Transverse colon (tissue), 4 donors: ENCODE measurements at regions not wholly inside any gene's neighbourhood (a gene's known extent, or its start where the extent isn't known, plus 50 kb on each side); places are given as distances from the start of the nearest gene placed in this dataset.

Experiments
- DNase-seq: peaks from one replicate; pipeline ENCODE4 v3.0.0-alpha.2; 2019
- H3K27ac ChIP-seq, 4 donors: fragments of 200-600 bp; sonication (generic); 2 replicates each; pipeline ENCODE4 v1.5.1; 2016 to 2018; ENCODE audit warnings: inconsistent platforms in 4 of 4
- H3K27me3 ChIP-seq: fragments of 200-600 bp; sonication (generic); 2 replicates; pipeline ENCODE4 v1.5.1; 2017; ENCODE audit warnings: inconsistent platforms
- H3K36me3 ChIP-seq, 4 donors: fragments of 200-600 bp; sonication (generic); 2 replicates each; pipeline ENCODE4 v1.5.1; 2017 to 2019; ENCODE audit warnings: inconsistent platforms in 4 of 4
- H3K4me1 ChIP-seq, 4 donors: fragments of 200-600 bp; sonication (generic); 2 replicates each; pipeline ENCODE4 v1.5.1; 2017 to 2020; ENCODE audit warnings: inconsistent platforms in 4 of 4
- H3K4me3 ChIP-seq, 4 donors: fragments of 200-600 bp; sonication (generic); 1 replicate in 1 of 4; 2 replicates in 3 of 4; pipeline versions ENCODE4 v1.5.1 to v1.6.1; 2017 to 2019; ENCODE audit warnings: inconsistent platforms in 4 of 4
- H3K9me3 ChIP-seq, 2 donors: fragments of 200-600 bp; sonication (generic); 2 replicates each; pipeline ENCODE4 v1.5.1; 2017 to 2019; ENCODE audit warnings: inconsistent platforms in 2 of 2
- CTCF ChIP-seq, 5 experiments: fragments of 200-600 bp in 3 of 5; fragments of 450-650 bp in 2 of 5; sonication (generic) in 3 of 5; IDR thresholded peaks; 1 replicate in 2 of 5; 2 replicates in 3 of 5; pipeline ENCODE4 v1.5.1; 2016 to 2017; ENCODE audit warnings: antibody characterized with exemption in 5 of 5, inconsistent platforms in 3 of 5, mild to moderate bottlenecking in 2 of 5, moderate library complexity in 1 of 5
- EP300 ChIP-seq: sonication (generic); formaldehyde crosslinking; IDR thresholded peaks from one replicate; pipeline ENCODE4 v1.6.1; 2017; ENCODE audit warnings: antibody characterized with exemption, low read depth
- POLR2A ChIP-seq: fragments of 450-650 bp; IDR thresholded peaks from one replicate; pipeline ENCODE4 v1.6.1; 2016; ENCODE audit warnings: antibody characterized with exemption, mild to moderate bottlenecking, moderate library complexity
- POLR2AphosphoS5 ChIP-seq, 3 donors: sonication (generic); formaldehyde crosslinking; IDR thresholded peaks; one replicate each; pipeline ENCODE4 v1.6.1; 2016; ENCODE audit warnings: antibody characterized with exemption in 3 of 3
- WGBS, 2 donors: methylation state at CpG; one replicate each; pipeline ENCODE4 v1.1.5; 2018; ENCODE audit warnings: low coverage in 1 of 2; 5-methylcytosine and 5-hydroxymethylcytosine counted together
- in situ Hi-C, 4 donors: fragments of 200-750 bp; cut with MboI; loops; one replicate each; pipeline versions ENCODE4 v1.15.0 to v1.15.1; 2017; ENCODE audit warnings: low sequenced_read_pairs in 3 of 4, low pct_ligation_motif_present in 1 of 4, low pct_unique_long_range_greater_than_20kb in 1 of 4
- intact Hi-C: fragments of 100-400 bp; cut with DNase I; formaldehyde crosslinking; loops from one replicate; pipeline ENCODE4 v1.15.1; 2023; ENCODE audit warnings: low total_unique reads

GRCh38 chr5:15220642-15221173 lies 279.3 kb upstream of the FBXL7 start:
- no peak overlapping the region for H3K4me3 ChIP-seq
- DNase-seq: no peak
- in situ Hi-C loops: no loop called here

GRCh38 chr5:15215056-15215455 lies 284.9 kb upstream of the FBXL7 start:
- H3K27me3 ChIP-seq: no peaks in the 10 kb centered on the region
- H3K4me3 ChIP-seq: no peak overlapping the region
- no peak for DNase-seq
- H3K27ac ChIP-seq: no peak overlapping the region
- intact Hi-C loops: no loop called here
- H3K9me3 ChIP-seq: no peaks in the 10 kb centered on the region
- H3K36me3 ChIP-seq: no peaks in the 10 kb centered on the region
- in situ Hi-C loops: no loop called here
- H3K4me1 ChIP-seq: no peaks in the 10 kb centered on the region
- WGBS, 2 donors: 62% methylated on average over 2 of the region's 2 CpGs
- TF ChIP-seq EP300: no peak
- TF ChIP-seq CTCF (IDR thresholded peaks at IDR 0.05): no peak
- TF ChIP-seq POLR2AphosphoS5 (IDR thresholded peaks at IDR 0.05): no peak
- no peak for TF ChIP-seq POLR2A

More at GRCh38 chr5:15220642-15221173, 279.3 kb upstream of the FBXL7 start:
- no peaks in the 10 kb centered on the region for H3K4me1 ChIP-seq
- intact Hi-C loops: no loop called here
- TF ChIP-seq POLR2A: no peak
- no peak for TF ChIP-seq CTCF (IDR thresholded peaks at IDR 0.05)
- TF ChIP-seq POLR2AphosphoS5 (IDR thresholded peaks at IDR 0.05): no peak
- TF ChIP-seq EP300: no peak
- 87 to 89% methylated on average over 5 of the region's 5 CpGs for WGBS, 2 donors
- no peaks in the 10 kb centered on the region for H3K9me3 ChIP-seq
- no peaks in the 10 kb centered on the region for H3K27me3 ChIP-seq
- no peaks in the 10 kb centered on the region for H3K36me3 ChIP-seq
- H3K27ac ChIP-seq: no peak overlapping the region

GRCh38 chr5:15214010-15214409 lies 286.0 kb upstream of the FBXL7 start:
- in situ Hi-C loops: no loop called here
- 93 to 98% methylated on average over 1 of the region's 1 CpG for WGBS, 2 donors
- H3K4me1 ChIP-seq: no peaks in the 10 kb centered on the region
- no peaks in the 10 kb centered on the region for H3K9me3 ChIP-seq
- no peak for DNase-seq
- H3K27me3 ChIP-seq: no peaks in the 10 kb centered on the region
- TF ChIP-seq POLR2AphosphoS5 (IDR thresholded peaks at IDR 0.05) (no peak), POLR2A (no peak), EP300 (no peak), CTCF (IDR thresholded peaks at IDR 0.05) (no peak)
- H3K36me3 ChIP-seq: no peaks in the 10 kb centered on the region
- H3K4me3 ChIP-seq: no peak overlapping the region
- H3K27ac ChIP-seq: no peak overlapping the region
- intact Hi-C loops: no loop called here

- intact Hi-C loops (no loop called here), in situ Hi-C loops (no loop called here)
- Histone ChIP-seq H3K27me3 (no peaks in the 10 kb centered on the region), H3K4me3 (no peak overlapping the region), H3K36me3 (no peaks in the 10 kb centered on the region), H3K27ac (no peak overlapping the region), H3K9me3 (no peaks in the 10 kb centered on the region), H3K4me1 (no peaks in the 10 kb centered on the region)
- no peak for DNase-seq
- no peak for TF ChIP-seq EP300
- no peak for TF ChIP-seq POLR2A
- TF ChIP-seq CTCF (IDR thresholded peaks at IDR 0.05): no peak
- TF ChIP-seq POLR2AphosphoS5 (IDR thresholded peaks at IDR 0.05): no peak
- WGBS, 2 donors: 48 to 60% methylated on average over 3 of the region's 3 CpGs
Observed at GRCh38 chr5:15209053-15209762, 290.8 kb upstream of the FBXL7 start.
